CD4-positive, CD25-positive, alpha-beta regulatory T cell (primary cell): ENCODE measurements at regions not wholly inside any gene's neighbourhood (a gene's known extent, or its start where the extent isn't known, plus 50 kb on each side); places are given as distances from the start of the nearest gene placed in this dataset.

ENCODE experiments used
- ATAC-seq, 2 donors: fragments of 150-1000 bp; cut with Tn5 transposase; one replicate each; pipeline ENCODE4 v1.10.0; 2021; ENCODE audit warnings: low read depth in 2 of 2, moderate number of reproducible peaks in 2 of 2, moderate library complexity in 1 of 2
- DNase-seq, 3 donors: peaks; one replicate each; pipeline versions ENCODE4 v3.0.0 to v3.0.0-alpha.2; 2012 to 2022; ENCODE audit warnings: mixed read lengths in 1 of 3
- H3K27ac ChIP-seq: one replicate; pipeline ENCODE4 v1.7.0; 2013; ENCODE audit warnings: mild to moderate bottlenecking, low read length; ENCODE audit not compliant: insufficient read depth, poor library complexity, severe bottlenecking
- H3K27me3 ChIP-seq: one replicate; pipeline ENCODE4 v1.7.0; 2013; ENCODE audit warnings: low read length; ENCODE audit not compliant: control insufficient read depth, insufficient read depth
- H3K36me3 ChIP-seq: one replicate; pipeline ENCODE4 v1.7.0; 2013; ENCODE audit warnings: mild to moderate bottlenecking, low read length, moderate library complexity; ENCODE audit not compliant: control insufficient read depth, insufficient read depth
- H3K4me1 ChIP-seq: 2 replicates; pipeline ENCODE4 v1.7.0; 2013; ENCODE audit warnings: mild to moderate bottlenecking, low read length; ENCODE audit not compliant: insufficient read depth, control insufficient read depth, poor library complexity, severe bottlenecking
- H3K4me3 ChIP-seq: one replicate; pipeline ENCODE4 v1.7.0; 2013; ENCODE audit warnings: low read depth, mild to moderate bottlenecking, low read length, moderate library complexity
- H3K9me3 ChIP-seq, 2 experiments: 1 replicate in 1 of 2; 2 replicates in 1 of 2; pipeline ENCODE4 v1.7.0; 2013; ENCODE audit warnings: low read length in 2 of 2, mild to moderate bottlenecking in 1 of 2, moderate library complexity in 1 of 2; ENCODE audit not compliant: control insufficient read depth in 2 of 2
- H3K27ac Mint-ChIP-seq, 3 donors: one replicate each; pipeline ENCODE4 v1.8.0; 2020 to 2022; ENCODE audit warnings: mild to moderate bottlenecking in 3 of 3, mixed read lengths in 3 of 3, moderate library complexity in 2 of 3
- H3K27me3 Mint-ChIP-seq: one replicate; pipeline ENCODE4 v1.8.0; 2022; ENCODE audit warnings: mild to moderate bottlenecking, mixed read lengths
- H3K36me3 Mint-ChIP-seq: one replicate; pipeline ENCODE4 v1.8.0; 2020; ENCODE audit warnings: mixed read lengths
- H3K4me1 Mint-ChIP-seq, 4 donors: one replicate each; pipeline ENCODE4 v1.8.0; 2020 to 2022; ENCODE audit warnings: mixed read lengths in 4 of 4, mild to moderate bottlenecking in 1 of 4
- H3K4me3 Mint-ChIP-seq, 4 donors: one replicate each; pipeline ENCODE4 v1.8.0; 2020 to 2022; ENCODE audit warnings: mild to moderate bottlenecking in 4 of 4, mixed read lengths in 4 of 4, moderate library complexity in 3 of 4
- H3K9me3 Mint-ChIP-seq, 7 donors: one replicate each; pipeline ENCODE4 v1.8.0; 2020 to 2022; ENCODE audit warnings: mixed read lengths in 7 of 7, mild to moderate bottlenecking in 3 of 7, moderate library complexity in 2 of 7

- Mint-ChIP-seq H3K36me3 (no peaks in the 10 kb centered on the region), H3K4me1 (no peaks in the 10 kb centered on the region), H3K27ac (no peak overlapping the region), H3K9me3 (peaks cover 0 to 3% (median 0%) of the 10 kb centered on the region in 7 donors), H3K27me3 (no peaks in the 10 kb centered on the region), H3K4me3 (no peak overlapping the region)
- H3K4me3 ChIP-seq = no peak overlapping the region
- H3K27me3 ChIP-seq = no peaks in the 10 kb centered on the region
- ATAC-seq = no peak
- H3K27ac ChIP-seq = no peak overlapping the region
- H3K9me3 ChIP-seq = no peaks in the 10 kb centered on the region
- no peak for DNase-seq
- no peaks in the 10 kb centered on the region for H3K4me1 ChIP-seq
- no peaks in the 10 kb centered on the region for H3K36me3 ChIP-seq
Observed at GRCh38 chr2:120496759-120497158, 150.8 kb downstream of the INHBB start.

GRCh38 chr2:120497261-120497977 lies 151.5 kb downstream of the INHBB start:
- H3K27me3 Mint-ChIP-seq = no peaks in the 10 kb centered on the region
- H3K4me3 ChIP-seq = no peak overlapping the region
- H3K27ac Mint-ChIP-seq = no peak overlapping the region

DNA sequence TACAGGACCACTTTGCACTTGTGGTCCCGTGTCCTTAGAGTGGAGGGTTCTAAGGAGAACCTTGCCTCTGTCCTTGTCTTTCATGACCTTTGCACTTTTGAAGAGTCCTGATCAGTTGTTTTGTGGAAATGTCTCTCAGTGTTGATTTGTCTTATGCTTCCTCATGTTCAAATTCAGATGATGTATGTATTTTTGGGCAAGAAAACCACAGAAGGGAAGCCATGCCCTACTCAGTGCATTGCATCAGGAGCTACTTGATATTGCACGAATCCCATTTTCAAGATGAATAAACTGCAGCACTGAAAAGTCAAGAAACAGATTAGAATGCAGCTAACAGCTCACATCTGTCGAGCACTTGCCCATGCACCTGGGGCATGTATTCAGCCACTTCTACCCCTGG lies 152.2 kb downstream of the INHBB start:
- no peak overlapping the region for H3K4me3 ChIP-seq
- no peak overlapping the region for H3K27ac ChIP-seq
- Mint-ChIP-seq H3K27me3 (no peaks in the 10 kb centered on the region), H3K9me3 (peaks cover 0 to 6% (median 0%) of the 10 kb centered on the region in 7 donors), H3K4me1 (no peaks in the 10 kb centered on the region), H3K27ac (no peak overlapping the region), H3K4me3 (no peak overlapping the region), H3K36me3 (no peaks in the 10 kb centered on the region)
- no peaks in the 10 kb centered on the region for H3K9me3 ChIP-seq
- ATAC-seq = no peak
- no peaks in the 10 kb centered on the region for H3K27me3 ChIP-seq
- no peaks in the 10 kb centered on the region for H3K4me1 ChIP-seq
- H3K36me3 ChIP-seq = no peaks in the 10 kb centered on the region
- DNase-seq = no peak

More at GRCh38 chr2:120497261-120497977, 151.5 kb downstream of the INHBB start:
- H3K9me3 ChIP-seq = no peaks in the 10 kb centered on the region
- Mint-ChIP-seq H3K4me3 (no peak overlapping the region), H3K36me3 (no peaks in the 10 kb centered on the region), H3K4me1 (no peaks in the 10 kb centered on the region), H3K9me3 (peaks cover 0 to 6% (median 0%) of the 10 kb centered on the region in 7 donors)
- no peaks in the 10 kb centered on the region for H3K27me3 ChIP-seq
- H3K27ac ChIP-seq = no peak overlapping the region
- H3K4me1 ChIP-seq = no peaks in the 10 kb centered on the region
- ATAC-seq (no peak), DNase-seq (no peak)
- H3K36me3 ChIP-seq = no peaks in the 10 kb centered on the region

DNA sequence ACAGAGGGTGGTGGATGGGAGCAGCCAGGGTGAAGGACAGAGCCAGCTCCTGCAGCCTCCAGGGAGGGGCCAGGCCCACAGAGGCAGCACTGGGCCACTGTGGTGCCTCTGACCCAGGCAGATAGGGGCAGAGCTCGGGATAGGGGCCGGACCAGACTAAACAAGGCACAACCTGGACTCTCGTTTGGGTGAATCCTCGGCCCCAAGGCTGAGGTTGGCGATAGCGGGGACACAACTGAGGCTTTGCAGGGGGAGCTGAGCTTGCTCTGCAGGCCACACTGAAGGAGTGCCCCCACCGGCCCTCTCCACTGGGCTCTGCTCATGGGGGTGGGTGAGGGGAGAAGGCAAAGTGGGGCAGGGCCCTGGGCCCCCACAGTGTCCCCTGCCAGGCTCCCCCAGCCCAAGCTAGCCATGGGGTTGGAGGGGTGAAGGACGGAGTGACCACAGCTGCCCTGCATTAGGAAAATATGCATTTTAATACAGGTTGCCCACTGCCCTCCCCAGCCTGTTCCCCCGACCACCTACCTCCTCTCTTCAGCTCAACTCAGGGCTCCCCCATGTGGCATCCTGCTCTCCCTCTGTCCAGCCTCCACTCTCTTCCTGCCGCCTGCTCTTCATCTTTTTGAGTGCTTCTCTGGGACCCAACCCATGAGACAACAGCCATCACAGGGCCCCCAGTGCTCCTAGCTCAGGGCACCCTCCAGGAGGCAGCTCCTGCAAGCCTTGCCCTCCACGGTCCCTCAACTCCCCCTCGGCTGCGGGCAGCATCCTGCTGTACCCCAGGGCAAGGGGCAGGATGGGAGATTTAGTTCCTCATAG lies 152.8 kb downstream of the INHBB start:
- Histone ChIP-seq H3K9me3 (no peaks in the 10 kb centered on the region), H3K4me3 (no peak overlapping the region), H3K4me1 (no peaks in the 10 kb centered on the region), H3K27me3 (no peaks in the 10 kb centered on the region), H3K27ac (no peak overlapping the region), H3K36me3 (no peaks in the 10 kb centered on the region)
- Mint-ChIP-seq H3K4me1 (no peaks in the 10 kb centered on the region), H3K27ac (peak overlapping the region in 1 of 3 donors; percentile 62), H3K9me3 (peaks cover 0 to 6% (median 0%) of the 10 kb centered on the region in 7 donors), H3K27me3 (no peaks in the 10 kb centered on the region), H3K36me3 (no peaks in the 10 kb centered on the region), H3K4me3 (no peak overlapping the region)
- no peak for ATAC-seq
- DNase-seq = no peak

DNA sequence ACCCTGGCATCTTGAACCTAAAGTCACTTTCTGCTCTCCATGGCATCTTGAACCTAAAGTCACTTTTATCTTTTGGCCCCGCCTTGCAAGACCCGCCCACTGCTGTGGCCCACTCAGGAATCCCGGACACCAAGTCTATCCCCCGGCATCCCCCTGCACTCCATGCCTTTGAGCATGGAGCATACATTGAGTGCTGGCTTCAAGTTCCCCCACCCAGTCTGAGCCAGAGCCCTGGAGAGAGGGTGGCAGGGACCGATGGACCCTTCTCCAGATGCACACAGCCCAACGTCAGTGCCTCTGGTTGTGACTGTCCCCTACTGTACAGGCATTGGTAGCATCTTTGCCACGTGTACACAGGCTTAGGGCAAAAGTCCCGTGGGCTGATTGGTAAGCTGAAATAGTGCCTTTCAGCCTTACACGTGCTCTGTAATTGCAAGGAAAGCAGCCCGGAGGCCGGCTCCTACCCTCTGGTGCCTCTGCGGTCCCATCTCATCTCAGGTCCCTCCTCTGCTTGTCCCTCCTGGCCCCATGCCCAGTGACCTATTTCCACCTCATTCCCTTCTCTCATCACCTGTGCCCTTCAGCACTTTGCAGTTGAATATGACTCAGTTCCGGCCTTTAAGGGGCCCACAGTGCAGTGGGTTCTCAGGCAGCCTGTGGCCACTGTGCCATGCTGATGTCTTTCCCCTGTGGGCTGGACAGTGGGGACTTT lies 154.0 kb downstream of the INHBB start:
- no peak overlapping the region for H3K4me3 Mint-ChIP-seq
- peaks cover 0 to 2% (median 0%) of the 10 kb centered on the region in 7 donors for H3K9me3 Mint-ChIP-seq
- no peaks in the 10 kb centered on the region for H3K4me1 Mint-ChIP-seq
- H3K27me3 Mint-ChIP-seq = no peaks in the 10 kb centered on the region
- no peak overlapping the region for H3K27ac ChIP-seq
- no peaks in the 10 kb centered on the region for H3K4me1 ChIP-seq
- no peak overlapping the region for H3K4me3 ChIP-seq
- H3K27me3 ChIP-seq = no peaks in the 10 kb centered on the region
- no peaks in the 10 kb centered on the region for H3K9me3 ChIP-seq
- H3K36me3 Mint-ChIP-seq = no peaks in the 10 kb centered on the region
- no peak for ATAC-seq
- H3K27ac Mint-ChIP-seq = no peak overlapping the region
- DNase-seq = no peak
- no peaks in the 10 kb centered on the region for H3K36me3 ChIP-seq

GRCh38 chr2:120501591-120501990 lies 155.7 kb downstream of the INHBB start:
- no peak overlapping the region for H3K4me3 ChIP-seq
- ATAC-seq = no peak
- H3K36me3 Mint-ChIP-seq = no peaks in the 10 kb centered on the region
- H3K36me3 ChIP-seq = no peaks in the 10 kb centered on the region
- no peak overlapping the region for H3K27ac Mint-ChIP-seq
- DNase-seq = no peak
- H3K4me1 ChIP-seq = no peaks in the 10 kb centered on the region
- H3K27me3 ChIP-seq = no peaks in the 10 kb centered on the region
- H3K27me3 Mint-ChIP-seq = no peaks in the 10 kb centered on the region
- H3K4me1 Mint-ChIP-seq = no peaks in the 10 kb centered on the region
- H3K9me3 ChIP-seq = no peaks in the 10 kb centered on the region
- no peak overlapping the region for H3K4me3 Mint-ChIP-seq
- H3K27ac ChIP-seq = no peak overlapping the region
- peaks cover 0 to 2% (median 0%) of the 10 kb centered on the region in 7 donors for H3K9me3 Mint-ChIP-seq

DNA sequence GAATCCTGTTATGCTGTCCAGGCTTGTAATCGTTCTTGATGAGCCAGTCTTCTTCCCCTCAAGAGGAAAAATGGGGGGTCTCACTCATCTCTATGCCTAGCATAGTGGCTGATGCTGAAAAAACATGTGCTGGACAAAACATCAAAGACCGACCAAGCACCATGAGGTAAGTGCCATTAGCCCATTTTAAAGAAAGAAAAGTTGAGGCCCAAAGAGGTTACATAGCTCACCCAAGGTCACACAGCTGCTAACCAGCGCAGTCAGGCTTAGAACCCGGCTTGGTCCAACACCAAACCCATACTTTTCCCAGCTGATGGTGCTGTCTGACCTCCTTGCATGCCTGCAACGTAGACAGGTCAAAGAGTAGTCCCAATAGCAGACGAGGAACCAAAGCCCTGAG lies 156.4 kb downstream of the INHBB start:
- H3K9me3 ChIP-seq = no peaks in the 10 kb centered on the region
- H3K27me3 ChIP-seq = no peaks in the 10 kb centered on the region
- H3K4me3 Mint-ChIP-seq = no peak overlapping the region
- H3K27me3 Mint-ChIP-seq = no peaks in the 10 kb centered on the region
- no peak for DNase-seq
- H3K36me3 Mint-ChIP-seq = no peaks in the 10 kb centered on the region
- no peak overlapping the region for H3K27ac Mint-ChIP-seq
- no peak for ATAC-seq
- H3K9me3 Mint-ChIP-seq = peaks cover 0 to 2% (median 0%) of the 10 kb centered on the region in 7 donors
- H3K4me1 ChIP-seq = no peaks in the 10 kb centered on the region
- H3K4me3 ChIP-seq = no peak overlapping the region
- H3K4me1 Mint-ChIP-seq = no peaks in the 10 kb centered on the region
- no peak overlapping the region for H3K27ac ChIP-seq
- H3K36me3 ChIP-seq = no peaks in the 10 kb centered on the region
